NB4 (cell line): ENCODE measurements at regions not wholly inside any gene's neighbourhood (a gene's known extent, or its start where the extent isn't known, plus 50 kb on each side); places are given as distances from the start of the nearest gene placed in this dataset.

Source experiments
- DNase-seq: peaks from one replicate; pipeline ENCODE4 v3.0.0; 2010; ENCODE audit warnings: low read depth
- H3K4me3 ChIP-seq: one replicate; pipeline ENCODE4 v1.5.1; 2011; ENCODE audit warnings: mild to moderate bottlenecking, low read depth, low read length, moderate library complexity
- CTCF ChIP-seq: IDR thresholded peaks from one replicate; pipeline ENCODE4 v1.5.1; 2012; ENCODE audit warnings: low read depth, low read length
- MAX ChIP-seq: IDR thresholded peaks from 2 replicates; pipeline ENCODE4 v1.6.1; 2011; ENCODE audit warnings: low read depth, low read length
- MYC ChIP-seq: IDR thresholded peaks from 2 replicates; pipeline ENCODE4 v1.6.1; 2011; ENCODE audit warnings: low read depth, low read length
- POLR2A ChIP-seq: IDR thresholded peaks from 2 replicates; pipeline ENCODE4 v1.6.1; 2011; ENCODE audit warnings: mild to moderate bottlenecking; ENCODE audit not compliant: insufficient read length; ENCODE audit errors: extremely low read depth

- H3K4me3 ChIP-seq: no peak overlapping the region
- DNase-seq: no peak
- TF ChIP-seq MYC: no peak
- TF ChIP-seq POLR2A: no peak
- TF ChIP-seq CTCF: no peak
- TF ChIP-seq MAX: no peak
These were observed 282.2 kb upstream of the KLF3 start for GRCh38 chr4:38381788-38382187.

- no peak for TF ChIP-seq CTCF
- no peak for TF ChIP-seq MAX
- TF ChIP-seq MYC: no peak
- TF ChIP-seq POLR2A: no peak
- no peak for DNase-seq
- H3K4me3 ChIP-seq: no peak overlapping the region
These were observed 281.5 kb upstream of the KLF3 start for GRCh38 chr4:38382520-38382919.

- DNase-seq: no peak
- TF ChIP-seq MYC (no peak), MAX (no peak), CTCF (no peak), POLR2A (no peak)
- no peak overlapping the region for H3K4me3 ChIP-seq
These were observed 280.3 kb upstream of the KLF3 start for GRCh38 chr4:38383646-38384121.

GRCh38 chr4:38385093-38386004 is 278.6 kb upstream of the KLF3 start:
- no peak overlapping the region for H3K4me3 ChIP-seq
- DNase-seq: no peak

GRCh38 chr4:38386005-38386551 is 277.9 kb upstream of the KLF3 start:
- no peak overlapping the region for H3K4me3 ChIP-seq
- TF ChIP-seq MYC: no peak
- no peak for DNase-seq

More at GRCh38 chr4:38385093-38386004, 278.6 kb upstream of the KLF3 start:
- TF ChIP-seq POLR2A (no peak), MAX (no peak), CTCF (no peak), MYC (no peak)

- no peak for DNase-seq
- TF ChIP-seq MAX: no peak
- no peak for TF ChIP-seq POLR2A
- TF ChIP-seq CTCF: no peak
- no peak for TF ChIP-seq MYC
- H3K4me3 ChIP-seq: no peak overlapping the region
These were observed 277.3 kb upstream of the KLF3 start for GRCh38 chr4:38386654-38387188.
